ENCODE measurements at regions not wholly inside any gene's neighbourhood (a gene's known extent, or its start where the extent isn't known, plus 50 kb on each side); places are given as distances from the start of the nearest gene placed in this dataset.

DNA sequence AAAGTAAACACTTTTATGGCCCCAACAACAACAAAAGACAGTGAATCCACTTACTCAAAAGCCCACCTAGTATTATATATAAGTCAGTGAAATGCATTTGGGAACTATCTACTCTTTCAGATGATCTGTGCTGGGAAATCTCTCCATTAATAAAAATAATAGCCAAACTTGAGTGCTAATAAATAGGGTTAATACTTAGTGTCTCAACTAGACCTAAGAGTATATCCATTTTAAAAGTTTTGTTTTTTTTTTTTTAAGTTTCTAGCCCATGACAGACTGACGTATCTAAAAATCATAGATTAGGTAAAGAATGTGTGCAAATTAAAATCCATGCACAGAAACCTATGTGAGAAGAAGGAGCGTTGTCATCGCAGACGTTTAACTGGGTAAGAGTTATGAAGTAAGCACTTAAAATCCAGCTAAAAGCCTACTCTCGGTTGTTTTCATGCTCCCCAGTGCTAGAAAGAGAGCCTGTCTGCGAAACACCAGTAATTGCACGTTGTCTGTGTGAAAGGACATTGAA is 83.4 kb upstream of the PELI1 start (continued):
- TF ChIP-seq MXI1 (conservative IDR thresholded peaks at IDR 0.05; ENCODE audit: poor library complexity, severe bottlenecking) = no peak
- no peak for TF ChIP-seq RAD21 (conservative IDR thresholded peaks at IDR 0.05)

- peak overlapping the region; percentile 72 for H2AFZ ChIP-seq (ENCODE audit: low read depth, low read length)
- no peaks in the 10 kb centered on the region for H3K9me2 ChIP-seq (ENCODE audit: insufficient read depth, low read length)
- H3K27me3 ChIP-seq (ENCODE audit: insufficient read depth, low read depth, low read length) = no peaks in the 10 kb centered on the region
- H3F3A ChIP-seq (ENCODE audit: insufficient read depth, low read length, poor library complexity, severe bottlenecking) = peaks cover 7% of the 10 kb centered on the region
- no peaks in the 10 kb centered on the region for H3K36me3 ChIP-seq (ENCODE audit: insufficient read depth, low read length)
- no peaks in the 10 kb centered on the region for H3K79me2 ChIP-seq (replicated peaks; ENCODE audit: insufficient read depth, low read length)
- H3K4me2 ChIP-seq (ENCODE audit: low read length) = peak overlapping the region; percentile 86
- peak overlapping the region; percentile 47 for H3K27ac ChIP-seq (ENCODE audit: low read length)
- TF ChIP-seq, protein P1, sequence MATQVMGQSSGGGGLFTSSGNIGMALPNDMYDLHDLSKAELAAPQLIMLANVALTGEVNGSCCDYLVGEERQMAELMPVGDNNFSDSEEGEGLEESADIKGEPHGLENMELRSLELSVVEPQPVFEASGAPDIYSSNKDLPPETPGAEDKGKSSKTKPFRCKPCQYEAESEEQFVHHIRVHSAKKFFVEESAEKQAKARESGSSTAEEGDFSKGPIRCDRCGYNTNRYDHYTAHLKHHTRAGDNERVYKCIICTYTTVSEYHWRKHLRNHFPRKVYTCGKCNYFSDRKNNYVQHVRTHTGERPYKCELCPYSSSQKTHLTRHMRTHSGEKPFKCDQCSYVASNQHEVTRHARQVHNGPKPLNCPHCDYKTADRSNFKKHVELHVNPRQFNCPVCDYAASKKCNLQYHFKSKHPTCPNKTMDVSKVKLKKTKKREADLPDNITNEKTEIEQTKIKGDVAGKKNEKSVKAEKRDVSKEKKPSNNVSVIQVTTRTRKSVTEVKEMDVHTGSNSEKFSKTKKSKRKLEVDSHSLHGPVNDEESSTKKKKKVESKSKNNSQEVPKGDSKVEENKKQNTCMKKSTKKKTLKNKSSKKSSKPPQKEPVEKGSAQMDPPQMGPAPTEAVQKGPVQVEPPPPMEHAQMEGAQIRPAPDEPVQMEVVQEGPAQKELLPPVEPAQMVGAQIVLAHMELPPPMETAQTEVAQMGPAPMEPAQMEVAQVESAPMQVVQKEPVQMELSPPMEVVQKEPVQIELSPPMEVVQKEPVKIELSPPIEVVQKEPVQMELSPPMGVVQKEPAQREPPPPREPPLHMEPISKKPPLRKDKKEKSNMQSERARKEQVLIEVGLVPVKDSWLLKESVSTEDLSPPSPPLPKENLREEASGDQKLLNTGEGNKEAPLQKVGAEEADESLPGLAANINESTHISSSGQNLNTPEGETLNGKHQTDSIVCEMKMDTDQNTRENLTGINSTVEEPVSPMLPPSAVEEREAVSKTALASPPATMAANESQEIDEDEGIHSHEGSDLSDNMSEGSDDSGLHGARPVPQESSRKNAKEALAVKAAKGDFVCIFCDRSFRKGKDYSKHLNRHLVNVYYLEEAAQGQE (IDR thresholded peaks at IDR 0.05; ENCODE audit: borderline replicate concordance) = no peak
- peak; percentile 45 for TF ChIP-seq SMC3 (conservative IDR thresholded peaks at IDR 0.05; ENCODE audit: poor library complexity)
- TF ChIP-seq EZH2 (IDR thresholded peaks at IDR 0.05; ENCODE audit: borderline replicate concordance, insufficient read depth, low read length, poor library complexity, severe bottlenecking) = no peak
- no peak for TF ChIP-seq TAF1 (IDR thresholded peaks at IDR 0.05; ENCODE audit: low read depth)
- peak; percentile 18 for TF ChIP-seq POLR2AphosphoS5 (IDR thresholded peaks at IDR 0.05)
- TF ChIP-seq MXI1 (conservative IDR thresholded peaks at IDR 0.05; ENCODE audit: poor library complexity, severe bottlenecking) = peak; percentile 45
- peak; percentile 43 for TF ChIP-seq RAD21 (conservative IDR thresholded peaks at IDR 0.05)
- TF ChIP-seq, protein P2, sequence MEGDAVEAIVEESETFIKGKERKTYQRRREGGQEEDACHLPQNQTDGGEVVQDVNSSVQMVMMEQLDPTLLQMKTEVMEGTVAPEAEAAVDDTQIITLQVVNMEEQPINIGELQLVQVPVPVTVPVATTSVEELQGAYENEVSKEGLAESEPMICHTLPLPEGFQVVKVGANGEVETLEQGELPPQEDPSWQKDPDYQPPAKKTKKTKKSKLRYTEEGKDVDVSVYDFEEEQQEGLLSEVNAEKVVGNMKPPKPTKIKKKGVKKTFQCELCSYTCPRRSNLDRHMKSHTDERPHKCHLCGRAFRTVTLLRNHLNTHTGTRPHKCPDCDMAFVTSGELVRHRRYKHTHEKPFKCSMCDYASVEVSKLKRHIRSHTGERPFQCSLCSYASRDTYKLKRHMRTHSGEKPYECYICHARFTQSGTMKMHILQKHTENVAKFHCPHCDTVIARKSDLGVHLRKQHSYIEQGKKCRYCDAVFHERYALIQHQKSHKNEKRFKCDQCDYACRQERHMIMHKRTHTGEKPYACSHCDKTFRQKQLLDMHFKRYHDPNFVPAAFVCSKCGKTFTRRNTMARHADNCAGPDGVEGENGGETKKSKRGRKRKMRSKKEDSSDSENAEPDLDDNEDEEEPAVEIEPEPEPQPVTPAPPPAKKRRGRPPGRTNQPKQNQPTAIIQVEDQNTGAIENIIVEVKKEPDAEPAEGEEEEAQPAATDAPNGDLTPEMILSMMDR (IDR thresholded peaks at IDR 0.05; ENCODE audit: poor library complexity, severe bottlenecking) = peak; percentile 39
- TF ChIP-seq EP300 (conservative IDR thresholded peaks at IDR 0.05; ENCODE audit: poor library complexity, severe bottlenecking) = no peak
- H3K4me3 ChIP-seq (ENCODE audit: low read length) = peak overlapping the region; percentile 68
- H3K9me3 ChIP-seq (ENCODE audit: low read length) = no peaks in the 10 kb centered on the region
- peak overlapping the region; percentile 60 for H3K9ac ChIP-seq (ENCODE audit: low read length)
- no peaks in the 10 kb centered on the region for H4K20me1 ChIP-seq (ENCODE audit: insufficient read depth)
These were observed 84.0 kb upstream of the PELI1 start for GRCh38 chr2:64228126-64228678.

- Histone ChIP-seq H3K9me2 (ENCODE audit: insufficient read depth, low read length) (no peaks in the 10 kb centered on the region), H3K9me3 (ENCODE audit: low read length) (no peaks in the 10 kb centered on the region), H3K79me2 (replicated peaks; ENCODE audit: insufficient read depth, low read length) (no peaks in the 10 kb centered on the region), H2AFZ (ENCODE audit: low read depth, low read length) (peak overlapping the region; percentile 72), H3K4me3 (ENCODE audit: low read length) (peak overlapping the region; percentile 68), H3F3A (ENCODE audit: insufficient read depth, low read length, poor library complexity, severe bottlenecking) (peaks cover 7% of the 10 kb centered on the region), H3K36me3 (ENCODE audit: insufficient read depth, low read length) (no peaks in the 10 kb centered on the region), H3K4me2 (ENCODE audit: low read length) (peak overlapping the region; percentile 86), H4K20me1 (ENCODE audit: insufficient read depth) (no peaks in the 10 kb centered on the region), H3K9ac (ENCODE audit: low read length) (peak overlapping the region; percentile 60), H3K27ac (ENCODE audit: low read length) (peak overlapping the region; percentile 47), H3K27me3 (ENCODE audit: insufficient read depth, low read depth, low read length) (no peaks in the 10 kb centered on the region)
- TF ChIP-seq TAF1 (IDR thresholded peaks at IDR 0.05; ENCODE audit: low read depth) = no peak
- TF ChIP-seq, protein P1 (IDR thresholded peaks at IDR 0.05; ENCODE audit: borderline replicate concordance) = no peak
- TF ChIP-seq, protein P2 (IDR thresholded peaks at IDR 0.05; ENCODE audit: poor library complexity, severe bottlenecking) = no peak
- TF ChIP-seq POLR2AphosphoS5 (IDR thresholded peaks at IDR 0.05) = no peak
- no peak for TF ChIP-seq SMC3 (conservative IDR thresholded peaks at IDR 0.05; ENCODE audit: poor library complexity)
- TF ChIP-seq RAD21 (conservative IDR thresholded peaks at IDR 0.05) = no peak
- no peak for TF ChIP-seq MXI1 (conservative IDR thresholded peaks at IDR 0.05; ENCODE audit: poor library complexity, severe bottlenecking)
- no peak for TF ChIP-seq EZH2 (IDR thresholded peaks at IDR 0.05; ENCODE audit: borderline replicate concordance, insufficient read depth, low read length, poor library complexity, severe bottlenecking)
- TF ChIP-seq EP300 (conservative IDR thresholded peaks at IDR 0.05; ENCODE audit: poor library complexity, severe bottlenecking) = no peak
These were observed 84.7 kb upstream of the PELI1 start for GRCh38 chr2:64228918-64229317.
